ENCODE measurements at regions not wholly inside any gene's neighbourhood (a gene's known extent, or its start where the extent isn't known, plus 50 kb on each side); places are given as distances from the start of the nearest gene placed in this dataset.
"Not testable (repeated sequence)": the region's sequence is repeated elsewhere in the genome, so short reads cannot be mapped to it uniquely, and the experiment has no call there.

DNA sequence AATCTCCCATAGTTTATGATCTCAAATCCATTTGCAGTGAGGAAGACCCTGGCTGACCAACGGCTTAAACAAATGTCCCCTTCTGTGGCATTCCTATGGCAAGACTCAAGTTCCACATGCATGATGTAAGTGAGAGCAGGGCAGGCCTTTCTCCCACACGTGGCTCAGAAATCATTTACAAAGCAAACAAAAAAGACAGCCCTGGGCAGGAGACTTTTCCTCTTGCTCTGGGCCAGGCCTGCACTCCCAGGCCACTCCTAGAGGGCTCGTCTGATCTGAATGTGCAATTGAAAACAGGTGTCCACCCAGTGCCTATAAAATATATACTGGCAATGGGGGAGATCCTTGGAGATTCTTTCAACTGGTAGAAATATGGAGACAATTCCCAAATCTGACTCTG lies 123.1 kb downstream of the DMRT2 start:
- peaks cover 5% of the 10 kb centered on the region for H3K9me3 Mint-ChIP-seq
- intact Hi-C loops (cut with micrococcal nuclease) = no loop called here

GRCh38 chr9:1173993-1174392 lies 123.8 kb downstream of the DMRT2 start:
- Mint-ChIP-seq H3K9me3 (peaks cover 8% of the 10 kb centered on the region), H3K4me3 (no peak overlapping the region), H3K4me1 (ENCODE audit: low read depth) (no peaks in the 10 kb centered on the region), H3K36me3 (ENCODE audit: low read depth) (no peaks in the 10 kb centered on the region), H3K27ac (no peak overlapping the region), H3K27me3 (peaks cover 2% of the 10 kb centered on the region)
- CTCF ChIA-PET = no interaction called here
- TF ChIP-seq, protein P1, sequence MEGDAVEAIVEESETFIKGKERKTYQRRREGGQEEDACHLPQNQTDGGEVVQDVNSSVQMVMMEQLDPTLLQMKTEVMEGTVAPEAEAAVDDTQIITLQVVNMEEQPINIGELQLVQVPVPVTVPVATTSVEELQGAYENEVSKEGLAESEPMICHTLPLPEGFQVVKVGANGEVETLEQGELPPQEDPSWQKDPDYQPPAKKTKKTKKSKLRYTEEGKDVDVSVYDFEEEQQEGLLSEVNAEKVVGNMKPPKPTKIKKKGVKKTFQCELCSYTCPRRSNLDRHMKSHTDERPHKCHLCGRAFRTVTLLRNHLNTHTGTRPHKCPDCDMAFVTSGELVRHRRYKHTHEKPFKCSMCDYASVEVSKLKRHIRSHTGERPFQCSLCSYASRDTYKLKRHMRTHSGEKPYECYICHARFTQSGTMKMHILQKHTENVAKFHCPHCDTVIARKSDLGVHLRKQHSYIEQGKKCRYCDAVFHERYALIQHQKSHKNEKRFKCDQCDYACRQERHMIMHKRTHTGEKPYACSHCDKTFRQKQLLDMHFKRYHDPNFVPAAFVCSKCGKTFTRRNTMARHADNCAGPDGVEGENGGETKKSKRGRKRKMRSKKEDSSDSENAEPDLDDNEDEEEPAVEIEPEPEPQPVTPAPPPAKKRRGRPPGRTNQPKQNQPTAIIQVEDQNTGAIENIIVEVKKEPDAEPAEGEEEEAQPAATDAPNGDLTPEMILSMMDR (IDR thresholded peaks at IDR 0.05) = no peak
- intact Hi-C loops (cut with micrococcal nuclease) = no loop called here
- POLR2A ChIA-PET = no interaction called here
- DNase-seq = no peak
- ATAC-seq = no peak

More for the DNA sequence above, 123.1 kb downstream of the DMRT2 start:
- ChIA-PET POLR2A (no interaction called here), CTCF (no interaction called here)
- no peak overlapping the region for H3K27ac Mint-ChIP-seq
- no peak for ATAC-seq
- H3K27me3 Mint-ChIP-seq = peaks cover 2% of the 10 kb centered on the region
- H3K4me1 Mint-ChIP-seq (ENCODE audit: low read depth) = no peaks in the 10 kb centered on the region
- no peak overlapping the region for H3K4me3 Mint-ChIP-seq
- no peaks in the 10 kb centered on the region for H3K36me3 Mint-ChIP-seq (ENCODE audit: low read depth)
- no peak for DNase-seq
- TF ChIP-seq, protein P1 (IDR thresholded peaks at IDR 0.05) = no peak

GRCh38 chr9:1179366-1179765 lies 129.2 kb downstream of the DMRT2 start:
- Mint-ChIP-seq H3K27ac (no peak overlapping the region), H3K9me3 (peaks cover 6% of the 10 kb centered on the region), H3K4me3 (no peak overlapping the region), H3K4me1 (ENCODE audit: low read depth) (no peaks in the 10 kb centered on the region), H3K27me3 (no peaks in the 10 kb centered on the region), H3K36me3 (ENCODE audit: low read depth) (no peaks in the 10 kb centered on the region)
- ChIA-PET POLR2A (no interaction called here), CTCF (no interaction called here)
- intact Hi-C loops (cut with micrococcal nuclease) = no loop called here
- DNase-seq (no peak), ATAC-seq (no peak)
- TF ChIP-seq, protein P1 (IDR thresholded peaks at IDR 0.05) = no peak

- DNase-seq = no peak
- Mint-ChIP-seq H3K4me3 (no peak overlapping the region), H3K4me1 (ENCODE audit: low read depth) (no peaks in the 10 kb centered on the region), H3K36me3 (ENCODE audit: low read depth) (no peaks in the 10 kb centered on the region), H3K27me3 (no peaks in the 10 kb centered on the region), H3K9me3 (peaks cover 9% of the 10 kb centered on the region), H3K27ac (no peak overlapping the region)
- intact Hi-C loops (cut with micrococcal nuclease) = no loop called here
- TF ChIP-seq, protein P1 (IDR thresholded peaks at IDR 0.05) = no peak
- POLR2A ChIA-PET = no interaction called here
- no peak for ATAC-seq
- CTCF ChIA-PET = no interaction called here
Observed at GRCh38 chr9:1184146-1184545, 134.0 kb downstream of the DMRT2 start.

DNA sequence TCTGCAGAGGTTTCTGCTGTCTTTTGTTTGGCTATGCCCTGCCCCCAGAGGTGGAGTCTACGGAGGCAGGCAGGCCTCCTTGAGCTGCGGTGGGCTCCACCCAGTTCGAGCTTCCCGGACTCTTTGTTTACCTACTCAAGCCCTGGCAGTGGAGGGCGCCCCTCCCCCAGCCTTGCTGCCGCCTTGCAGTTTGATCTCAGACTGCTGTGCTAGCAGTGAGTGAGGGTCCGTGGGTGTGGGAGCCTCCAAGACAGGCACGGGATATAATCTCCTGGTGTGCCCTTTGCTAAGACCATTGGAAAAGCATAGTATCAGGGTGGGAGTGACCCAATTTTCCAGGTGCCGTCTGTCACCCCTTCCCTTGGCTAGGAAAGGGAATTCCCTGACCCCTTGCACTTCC lies 137.0 kb downstream of the DMRT2 start:
- ATAC-seq; H3K36me3 Mint-ChIP-seq (ENCODE audit: low read depth); CTCF ChIA-PET; H3K27ac Mint-ChIP-seq; intact Hi-C loops (cut with micrococcal nuclease); DNase-seq; POLR2A ChIA-PET; H3K27me3 Mint-ChIP-seq; H3K4me1 Mint-ChIP-seq (ENCODE audit: low read depth); H3K4me3 Mint-ChIP-seq: not testable (repeated sequence)
- peaks cover 11% of the 10 kb centered on the region for H3K9me3 Mint-ChIP-seq

DNA sequence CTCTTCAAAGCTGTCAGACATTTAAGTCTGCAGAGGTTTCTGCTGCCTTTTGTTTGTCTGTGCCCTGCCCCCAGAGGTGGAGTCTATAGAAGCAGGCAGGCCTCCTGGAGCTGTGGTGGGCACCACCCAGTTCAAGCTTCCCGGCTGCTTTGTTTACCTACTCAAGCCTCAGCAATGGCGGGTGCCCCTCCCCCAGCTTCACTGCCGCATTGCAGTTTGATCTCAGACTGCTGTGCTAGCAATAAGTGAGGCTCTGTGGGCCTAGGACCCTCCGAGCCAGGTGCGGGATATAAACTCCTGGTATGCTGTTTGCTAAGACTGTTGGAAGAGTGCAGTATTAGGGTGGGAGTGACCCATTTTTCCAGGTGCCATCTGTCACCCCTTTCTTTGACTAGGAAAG lies 145.5 kb downstream of the DMRT2 start:
- H3K4me1 Mint-ChIP-seq (ENCODE audit: low read depth); H3K27me3 Mint-ChIP-seq; H3K4me3 Mint-ChIP-seq; CTCF ChIA-PET; ATAC-seq; H3K36me3 Mint-ChIP-seq (ENCODE audit: low read depth); intact Hi-C loops (cut with micrococcal nuclease); H3K27ac Mint-ChIP-seq; POLR2A ChIA-PET; DNase-seq; H3K9me3 Mint-ChIP-seq: not testable (repeated sequence)
